Activated CD8-positive, alpha-beta T cell treated with anti-CD3 and anti-CD28 coated beads for 36 hours (primary cell): ENCODE measurements at regions not wholly inside any gene's neighbourhood (a gene's known extent, or its start where the extent isn't known, plus 50 kb on each side); places are given as distances from the start of the nearest gene placed in this dataset.
"Not testable (repeated sequence)": the region's sequence is repeated elsewhere in the genome, so short reads cannot be mapped to it uniquely, and the experiment has no call there.

Experiments used
- ATAC-seq: fragments of 200-7000 bp; cut with Tn5 transposase; one replicate; pipeline ENCODE4 v1.10.0; 2021; ENCODE audit warnings: mild to moderate bottlenecking, moderate library complexity
- CTCF ChIA-PET: fragments of 350-600 bp; sonication (Branson Sonifier 250); formaldehyde crosslinking; loops from one replicate; lab custom pipeline; 2021; ENCODE audit warnings: antibody characterized with exemption; lab: Charles Lee
- POLR2A ChIA-PET: fragments of 350-600 bp; sonication (Branson Sonifier 250); formaldehyde crosslinking; loops from one replicate; lab custom pipeline; 2021; ENCODE audit warnings: antibody characterized with exemption; lab: Charles Lee
- DNase-seq: peaks from one replicate; pipeline ENCODE4 v3.0.0-alpha.2; 2020
- H3K27ac Mint-ChIP-seq: one replicate; pipeline ENCODE4 v1.8.0; 2021; ENCODE audit warnings: mild to moderate bottlenecking, mixed read lengths
- H3K27me3 Mint-ChIP-seq: one replicate; pipeline ENCODE4 v1.8.0; 2021; ENCODE audit warnings: mixed read lengths
- H3K36me3 Mint-ChIP-seq: one replicate; pipeline ENCODE4 v1.8.0; 2021; ENCODE audit warnings: low read depth, mixed read lengths
- H3K4me1 Mint-ChIP-seq: one replicate; pipeline ENCODE4 v1.8.0; 2021; ENCODE audit warnings: low read depth, mixed read lengths
- H3K4me3 Mint-ChIP-seq: one replicate; pipeline ENCODE4 v1.8.0; 2021; ENCODE audit warnings: mild to moderate bottlenecking, moderate library complexity, mixed read lengths
- H3K9me3 Mint-ChIP-seq: one replicate; pipeline ENCODE4 v1.8.0; 2021; ENCODE audit warnings: mixed read lengths
- CTCF ChIP-seq: fragments of 200-600 bp; IDR thresholded peaks from one replicate; pipeline ENCODE4 v1.8.0; 2022; ENCODE audit warnings: antibody characterized with exemption, mild to moderate bottlenecking
- intact Hi-C: fragments of 100-400 bp; cut with micrococcal nuclease; formaldehyde crosslinking; loops from one replicate; pipeline ENCODE4 v1.10.0; 2022

- Mint-ChIP-seq H3K36me3 (no peaks in the 10 kb centered on the region), H3K9me3 (no peaks in the 10 kb centered on the region), H3K27ac (no peak overlapping the region), H3K4me3 (no peak overlapping the region), H3K27me3 (no peaks in the 10 kb centered on the region), H3K4me1 (no peaks in the 10 kb centered on the region)
- ATAC-seq (no peak), DNase-seq (no peak)
- TF ChIP-seq CTCF, result no peak
- intact Hi-C loops, result no loop called here
- ChIA-PET CTCF (no interaction called here), POLR2A (no interaction called here)
These were observed 451.0 kb upstream of the RGS18 start for GRCh38 chr1:191707288-191707687.

- Mint-ChIP-seq H3K27me3 (no peaks in the 10 kb centered on the region), H3K9me3 (no peaks in the 10 kb centered on the region), H3K27ac (no peak overlapping the region), H3K36me3 (no peaks in the 10 kb centered on the region), H3K4me3 (no peak overlapping the region), H3K4me1 (no peaks in the 10 kb centered on the region)
- ChIA-PET POLR2A (no interaction called here), CTCF (no interaction called here)
- no peak for TF ChIP-seq CTCF
- no peak for ATAC-seq
- intact Hi-C loops, result no loop called here
- DNase-seq, result no peak
These were observed 449.0 kb upstream of the RGS18 start for GRCh38 chr1:191709215-191709614.

DNA sequence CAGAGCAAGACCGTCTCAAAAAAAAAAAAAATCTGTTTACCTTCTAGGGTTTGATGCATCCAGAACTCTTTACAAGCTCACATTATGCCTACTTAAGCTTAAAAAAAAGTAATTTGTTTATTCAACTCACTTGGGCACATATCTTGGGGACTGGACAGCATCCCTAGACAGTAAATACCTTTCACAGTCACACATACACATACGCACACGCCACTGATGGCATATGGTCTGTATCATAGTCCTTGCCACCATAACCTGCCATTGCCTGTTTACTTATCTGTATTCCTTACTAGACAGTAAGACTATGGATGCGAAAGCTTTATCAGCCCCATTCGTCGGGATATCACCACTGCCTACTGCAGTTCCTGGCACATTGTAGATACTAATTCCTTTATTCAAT, 446.3 kb upstream of the RGS18 start:
- ChIA-PET POLR2A (interaction anchor here (0.6 kb wide), 1 partner anchor 10 kb away, joined by 3 read pairs; no protein-coding TSS in a partner anchor), CTCF (no interaction called here)
- no peak for ATAC-seq
- no peak for TF ChIP-seq CTCF
- no peak overlapping the region for H3K27ac Mint-ChIP-seq
- peaks cover 2% of the 10 kb centered on the region for H3K9me3 Mint-ChIP-seq
- no peak for DNase-seq
- no peaks in the 10 kb centered on the region for H3K27me3 Mint-ChIP-seq
- no peaks in the 10 kb centered on the region for H3K36me3 Mint-ChIP-seq
- H3K4me1 Mint-ChIP-seq, result no peaks in the 10 kb centered on the region
- H3K4me3 Mint-ChIP-seq, result no peak overlapping the region
- intact Hi-C loops, result no loop called here

- TF ChIP-seq CTCF, result no peak
- no peak for DNase-seq
- Mint-ChIP-seq H3K9me3 (peaks cover 4% of the 10 kb centered on the region), H3K27ac (no peak overlapping the region), H3K4me1 (no peaks in the 10 kb centered on the region), H3K36me3 (no peaks in the 10 kb centered on the region), H3K4me3 (no peak overlapping the region), H3K27me3 (no peaks in the 10 kb centered on the region)
- ATAC-seq, result no peak
- CTCF ChIA-PET, result no interaction called here
- POLR2A ChIA-PET, result no interaction called here
- intact Hi-C loops, result no loop called here
These were observed 443.4 kb upstream of the RGS18 start for GRCh38 chr1:191714845-191715244.

GRCh38 chr1:191729742-191730141, 428.5 kb upstream of the RGS18 start:
- Mint-ChIP-seq H3K9me3 (peaks cover 16% of the 10 kb centered on the region), H3K36me3 (no peaks in the 10 kb centered on the region)
- no peak for ATAC-seq

DNA sequence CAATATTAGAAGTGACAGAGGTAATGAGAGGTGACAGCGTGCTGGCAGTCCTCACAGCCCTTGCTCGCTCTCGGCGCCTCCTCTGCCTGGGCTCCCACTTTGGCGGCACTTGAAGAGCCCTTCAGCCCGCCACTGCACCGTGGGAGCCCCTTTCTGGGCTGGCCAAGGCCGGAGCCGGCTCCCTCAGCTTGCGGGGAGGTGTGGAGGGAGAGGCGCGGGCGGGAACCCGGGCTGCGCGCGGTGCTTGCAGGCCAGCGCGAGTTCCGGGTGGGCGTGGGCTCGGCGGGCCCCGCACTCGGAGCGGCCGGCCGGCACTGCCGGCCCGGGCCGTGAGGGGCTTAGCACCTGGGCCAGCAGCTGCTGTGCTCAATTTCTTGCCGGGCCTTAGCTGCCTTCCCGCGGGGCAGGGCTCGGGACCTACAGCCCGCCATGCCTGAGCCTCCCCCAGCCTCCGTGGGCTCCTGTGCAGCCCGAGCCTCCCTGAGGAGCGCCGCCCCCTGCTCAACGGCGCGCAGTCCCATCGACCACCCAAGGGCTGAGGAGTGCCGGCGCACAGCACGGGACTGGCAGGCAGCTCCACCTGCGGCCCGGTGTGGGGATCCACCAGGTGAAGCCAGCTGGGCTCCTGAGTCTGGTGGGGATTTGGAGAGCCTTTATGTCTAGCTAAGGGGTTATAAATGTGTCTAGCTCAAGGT, 426.5 kb upstream of the RGS18 start:
- H3K4me3 Mint-ChIP-seq, intact Hi-C loops, H3K36me3 Mint-ChIP-seq, ATAC-seq, CTCF ChIA-PET, POLR2A ChIA-PET, H3K4me1 Mint-ChIP-seq, DNase-seq, H3K27ac Mint-ChIP-seq, H3K27me3 Mint-ChIP-seq: not testable (repeated sequence)
- H3K9me3 Mint-ChIP-seq, result peaks cover 16% of the 10 kb centered on the region

More at GRCh38 chr1:191729742-191730141, 428.5 kb upstream of the RGS18 start:
- no peak for TF ChIP-seq CTCF
- DNase-seq, result no peak
- no peaks in the 10 kb centered on the region for H3K4me1 Mint-ChIP-seq
- H3K27me3 Mint-ChIP-seq, result no peaks in the 10 kb centered on the region
- ChIA-PET POLR2A (no interaction called here), CTCF (no interaction called here)
- H3K27ac Mint-ChIP-seq, result no peak overlapping the region
- intact Hi-C loops, result no loop called here
- no peak overlapping the region for H3K4me3 Mint-ChIP-seq
